GM19468 (cell line): ENCODE measurements at regions not wholly inside any gene's neighbourhood (a gene's known extent, or its start where the extent isn't known, plus 50 kb on each side); places are given as distances from the start of the nearest gene placed in this dataset.

Source experiments
- ATAC-seq: cut with Tn5 transposase; IDR thresholded peaks from one replicate; pipeline ENCODE4 v1.9.1; 2021; ENCODE audit warnings: mild to moderate bottlenecking, moderate library complexity, moderate number of reproducible peaks; ENCODE audit not compliant: unreplicated experiment; ENCODE audit errors: extremely low read depth

DNA sequence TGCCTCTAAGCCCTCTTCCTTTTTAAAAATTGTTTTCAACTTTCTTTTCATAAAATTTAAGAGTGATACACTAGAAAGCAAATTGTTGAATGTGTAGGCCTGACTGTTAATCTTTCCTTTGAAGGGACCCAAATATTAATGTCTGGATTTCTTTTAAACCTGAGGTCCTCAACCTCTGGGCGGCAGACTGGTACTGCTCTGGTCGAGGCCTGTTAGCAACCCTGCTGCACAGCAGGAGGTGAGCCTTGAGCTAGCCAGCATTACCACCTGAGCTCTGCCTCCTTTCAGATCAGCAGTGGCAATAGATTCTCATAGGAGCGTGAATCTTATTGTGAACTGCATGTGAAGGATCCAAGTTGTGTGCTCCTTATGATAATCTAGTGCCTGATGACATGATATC, 191.2 kb downstream of the MANEA start:
- ATAC-seq = no peak

DNA sequence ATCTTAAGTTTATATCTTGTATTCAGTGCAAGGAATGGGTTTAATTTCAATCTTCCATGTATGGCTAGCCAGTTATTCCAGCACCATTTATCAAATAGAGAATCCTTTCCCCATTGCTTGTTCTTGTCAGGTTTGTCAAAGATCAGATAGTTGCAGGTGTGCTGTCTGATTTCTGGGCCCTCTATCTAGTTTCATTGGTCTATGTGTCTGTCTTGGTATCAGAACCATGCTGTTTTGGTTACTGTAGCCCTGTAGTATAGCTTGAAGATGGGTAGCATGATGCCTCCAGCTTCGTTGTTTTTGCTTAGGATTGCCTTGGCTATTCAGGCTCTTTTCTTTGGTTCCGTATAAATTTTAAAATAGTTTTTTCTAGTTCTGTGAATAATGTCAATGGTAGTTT, 200.0 kb downstream of the MANEA start:
- no peak for ATAC-seq

- no peak for ATAC-seq
These were observed 202.7 kb downstream of the MANEA start for GRCh38 chr6:95780037-95780436.

GRCh38 chr6:95784019-95784418, 206.7 kb downstream of the MANEA start:
- no peak for ATAC-seq

DNA sequence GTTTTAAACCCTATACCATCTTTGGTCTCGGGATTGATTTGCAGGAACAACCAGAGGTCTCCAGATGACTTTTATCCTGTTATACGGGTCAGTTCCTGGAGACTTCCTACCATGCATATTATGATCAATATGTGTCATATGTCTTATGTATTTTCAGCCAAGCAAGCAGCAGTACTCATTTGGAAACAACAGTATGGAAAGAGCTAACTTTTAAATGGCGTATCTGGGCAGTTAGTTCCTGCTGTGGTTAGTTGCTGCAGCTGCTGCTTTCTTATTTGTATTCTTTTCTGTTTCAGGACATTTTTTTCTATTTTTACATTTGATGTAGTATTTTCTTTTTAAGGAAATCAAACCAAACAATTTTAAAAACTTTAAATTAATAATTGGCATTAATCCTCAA, 207.5 kb downstream of the MANEA start:
- ATAC-seq = no peak

GRCh38 chr6:95785785-95786184, 208.4 kb downstream of the MANEA start:
- ATAC-seq = no peak

GRCh38 chr6:95786802-95787201, 209.5 kb downstream of the MANEA start:
- no peak for ATAC-seq

DNA sequence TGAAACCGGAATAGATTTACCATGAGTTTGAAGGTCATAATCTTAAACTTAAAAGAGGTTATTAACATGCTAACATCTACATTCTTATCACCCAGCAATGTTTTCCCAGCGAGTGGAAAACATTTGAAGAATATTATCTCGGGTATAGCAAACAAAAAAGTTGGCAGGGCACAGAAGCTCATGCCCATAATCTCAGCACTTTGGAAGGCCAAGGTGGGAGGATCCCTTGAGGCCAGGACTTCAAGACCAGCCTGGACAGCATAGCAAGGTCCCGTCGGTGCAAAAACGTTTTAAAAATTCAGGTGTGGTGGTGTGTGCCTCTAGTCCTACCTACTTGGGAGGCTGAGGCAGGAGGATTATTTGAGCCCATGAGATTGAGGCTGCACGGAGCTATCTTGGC, 213.5 kb downstream of the MANEA start:
- no peak for ATAC-seq

DNA sequence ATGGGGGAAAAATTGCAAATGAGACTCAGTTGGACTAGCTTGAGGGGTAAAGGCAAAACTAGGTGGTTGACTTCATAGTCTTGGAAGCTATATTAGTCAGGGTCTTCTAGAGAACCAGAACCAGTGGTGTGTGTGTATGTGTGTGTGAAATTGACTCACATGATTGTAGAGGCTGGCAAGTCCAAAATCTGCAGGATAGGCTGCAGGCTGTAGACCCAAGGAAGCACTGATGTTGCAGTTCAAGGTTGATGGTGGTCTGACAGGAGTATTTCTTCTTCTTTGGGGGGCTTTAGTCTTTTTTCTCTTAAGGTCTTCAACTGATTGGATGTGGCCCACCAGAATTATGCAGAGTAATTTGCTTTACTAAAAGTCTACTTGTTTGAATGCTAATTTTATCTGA, 217.4 kb downstream of the MANEA start:
- no peak for ATAC-seq

DNA sequence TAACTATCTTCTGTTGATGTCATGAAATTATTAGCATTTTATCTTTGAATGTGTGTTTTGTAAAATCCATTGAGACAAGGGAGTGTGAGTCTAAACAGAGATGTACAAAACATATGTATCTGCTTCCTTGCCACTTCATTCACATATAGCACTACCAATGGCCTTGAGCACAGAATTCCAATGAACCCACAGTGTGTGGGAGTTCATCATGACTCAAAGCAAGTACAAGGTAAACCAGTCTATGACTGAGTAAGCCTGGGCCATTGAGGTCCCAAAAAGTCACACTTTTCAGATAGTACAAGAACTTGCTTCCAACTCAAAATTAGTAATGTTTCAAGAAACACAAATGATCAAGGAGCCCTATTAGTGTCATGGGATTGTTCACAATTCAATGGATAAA, 218.6 kb downstream of the MANEA start:
- no peak for ATAC-seq

- ATAC-seq = no peak
These were observed 218.7 kb upstream of the FUT9 start for GRCh38 chr6:95797054-95797453.

GRCh38 chr6:95802978-95803377, 212.8 kb upstream of the FUT9 start:
- no peak for ATAC-seq

DNA sequence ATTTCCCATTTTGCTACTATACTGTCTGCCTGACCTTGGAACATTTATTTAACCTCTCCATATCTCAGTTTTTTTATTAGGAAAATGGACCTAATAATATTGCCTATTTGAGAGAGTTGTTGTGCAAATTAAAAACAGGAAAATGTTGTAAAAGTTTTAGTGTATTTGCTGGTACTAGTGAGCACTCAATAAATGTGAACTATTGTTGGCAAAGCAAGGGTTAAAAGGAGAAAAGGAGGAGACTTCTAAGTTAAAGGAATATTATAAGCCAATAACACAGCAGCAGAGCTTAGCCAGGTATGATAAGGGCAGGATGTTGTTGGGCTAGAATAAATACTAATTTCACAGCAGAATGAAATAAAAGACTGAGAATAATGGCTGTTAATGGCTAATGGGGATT, 211.9 kb upstream of the FUT9 start:
- no peak for ATAC-seq

DNA sequence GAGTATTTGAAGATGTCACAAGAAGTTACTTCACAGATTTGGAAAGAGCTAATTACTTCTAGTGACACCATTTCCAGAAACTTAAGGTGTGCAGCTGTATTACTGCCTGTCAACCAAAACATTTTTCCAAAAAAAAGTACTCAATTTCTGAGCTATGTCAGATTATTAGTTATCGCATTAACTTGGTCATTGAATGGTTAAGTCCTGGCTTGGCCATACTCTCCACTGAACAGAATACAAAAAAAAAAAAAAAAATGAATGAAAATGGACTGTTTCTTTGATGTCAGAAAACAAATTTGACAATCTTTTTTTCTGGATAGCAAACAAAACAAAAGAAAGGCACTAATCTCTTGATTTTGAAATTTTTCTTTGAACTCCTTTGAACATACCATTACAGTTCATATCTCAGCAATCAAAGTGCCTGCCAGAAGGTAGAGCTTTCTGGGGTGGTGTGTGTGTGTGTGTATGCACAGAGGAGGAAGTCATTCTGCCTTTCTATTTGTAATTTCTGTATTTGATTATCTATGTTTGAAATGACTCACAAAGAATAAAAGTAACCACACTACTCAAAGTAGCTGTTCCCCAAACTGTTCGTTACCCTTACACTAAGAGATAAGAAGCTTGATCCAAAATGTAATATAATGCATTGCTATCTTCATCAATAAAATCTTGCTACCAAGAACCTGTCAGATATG, 210.8 kb upstream of the FUT9 start:
- ATAC-seq = no peak

- no peak for ATAC-seq
These were observed 210.1 kb upstream of the FUT9 start for GRCh38 chr6:95805699-95806098.

GRCh38 chr6:95815389-95816056, 200.3 kb upstream of the FUT9 start:
- ATAC-seq = no peak

DNA sequence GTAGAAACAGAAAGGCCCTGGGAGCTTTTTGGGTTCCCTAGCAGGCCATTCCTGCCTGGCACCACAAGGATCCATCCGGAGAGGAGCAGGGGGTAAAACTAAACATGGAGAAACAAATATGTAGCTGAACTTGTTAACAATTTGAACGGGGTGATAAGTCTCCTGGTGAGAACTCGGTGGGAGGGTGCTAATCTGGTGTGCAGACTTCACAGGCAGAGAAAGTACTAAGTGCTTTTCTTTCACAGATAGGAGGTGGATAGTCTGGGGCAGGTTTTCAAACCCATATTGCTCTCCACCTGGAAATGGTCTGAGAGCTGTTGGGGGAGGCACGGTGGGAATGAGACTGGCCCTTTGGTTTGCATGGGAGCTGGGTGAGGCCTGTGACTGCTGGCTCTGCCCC, 196.3 kb upstream of the FUT9 start:
- ATAC-seq = no peak

DNA sequence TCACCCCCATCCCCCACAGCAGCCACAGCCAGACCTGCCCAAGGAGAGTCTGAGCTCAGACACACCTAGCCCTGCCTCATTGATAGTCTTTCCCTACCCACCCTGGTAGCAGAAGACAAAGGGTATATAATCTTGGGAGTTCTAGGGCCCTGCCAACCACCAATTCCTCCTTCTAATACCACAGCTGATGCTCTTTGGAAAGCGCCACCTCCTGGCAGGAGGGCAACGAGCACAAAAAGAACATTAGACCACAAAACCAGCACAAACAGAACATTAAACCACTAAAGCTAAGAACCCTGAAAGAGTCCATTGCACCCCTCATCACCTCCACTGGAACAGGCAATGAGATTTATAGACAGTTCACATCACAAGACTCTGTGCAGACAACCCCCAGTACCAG, 195.8 kb upstream of the FUT9 start:
- ATAC-seq = no peak

DNA sequence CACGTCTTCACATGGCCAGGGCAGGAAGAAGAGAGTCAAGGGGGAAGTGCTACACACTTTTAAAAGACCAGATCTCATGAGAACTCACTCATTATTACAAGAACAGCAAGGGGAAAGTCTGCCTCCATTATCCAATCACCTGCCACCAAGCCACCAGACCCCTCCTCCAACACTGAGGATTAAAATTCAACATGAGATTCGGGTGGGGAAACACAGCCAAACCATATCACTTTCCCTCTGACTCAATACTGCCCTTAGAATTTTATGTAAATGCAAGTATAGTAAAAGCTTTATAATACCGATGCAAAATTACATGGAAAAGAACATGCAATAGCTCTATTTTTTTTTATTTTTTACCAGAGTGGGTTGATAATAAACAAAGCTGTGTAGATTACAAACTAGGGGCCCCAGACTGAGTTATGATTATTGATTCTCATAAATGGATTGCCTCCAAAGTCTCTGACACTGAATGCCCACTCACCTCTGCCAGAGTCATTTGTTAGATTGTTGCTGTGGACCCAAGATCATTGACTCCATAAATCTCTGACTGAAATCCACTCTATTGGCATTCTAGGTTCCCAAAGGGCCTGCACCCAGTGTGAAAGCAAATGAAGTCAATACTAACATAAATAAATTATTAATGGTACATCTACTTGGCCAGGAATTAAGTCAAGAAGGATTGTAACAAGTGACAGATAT, 184.8 kb upstream of the FUT9 start:
- ATAC-seq = no peak

GRCh38 chr6:95837890-95838289, 177.9 kb upstream of the FUT9 start:
- ATAC-seq = no peak

GRCh38 chr6:95841560-95841959, 174.2 kb upstream of the FUT9 start:
- no peak for ATAC-seq

DNA sequence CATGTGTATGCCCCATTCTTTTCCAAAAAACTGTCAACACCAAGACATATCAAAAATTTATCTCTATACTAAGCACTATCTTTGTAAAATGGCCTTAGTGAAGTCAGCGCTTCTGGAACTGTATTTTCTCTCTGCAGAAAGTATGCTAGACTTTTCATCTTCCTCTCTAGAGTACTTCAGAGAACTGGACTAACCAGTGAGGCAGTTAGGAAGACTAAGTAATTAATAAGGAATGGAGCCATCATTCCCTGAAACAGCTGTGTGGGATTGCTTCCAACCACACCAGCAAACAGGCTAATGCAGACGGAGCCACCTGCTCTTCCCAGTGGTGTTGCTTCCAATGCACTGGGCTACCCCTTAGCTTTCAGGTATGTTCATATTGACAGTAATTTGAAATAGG, 169.1 kb upstream of the FUT9 start:
- no peak for ATAC-seq
